KBM-7 (cell line): ENCODE measurements at regions not wholly inside any gene's neighbourhood (a gene's known extent, or its start where the extent isn't known, plus 50 kb on each side); places are given as distances from the start of the nearest gene placed in this dataset.

Source experiments
- DNase-seq: peaks from one replicate; pipeline ENCODE4 v3.0.0-alpha.2; 2015
- in situ Hi-C: fragments of 300-500 bp; cut with MboI; formaldehyde crosslinking; loops from 2 replicates; pipeline ENCODE4 v1.14.3; 2020; ENCODE audit warnings: low sequenced_read_pairs, low pct_unique_long_range_greater_than_20kb, mixed read lengths

GRCh38 chr10:53749439-53749838, 976.9 kb upstream of the MBL2 start:
- no peak for DNase-seq

GRCh38 chr10:53748319-53748718, 975.7 kb upstream of the MBL2 start:
- no peak for DNase-seq
- in situ Hi-C loops = no loop called here

More at GRCh38 chr10:53749439-53749838, 976.9 kb upstream of the MBL2 start:
- in situ Hi-C loops = no loop called here

GRCh38 chr10:53744746-53745145, 972.2 kb upstream of the MBL2 start:
- in situ Hi-C loops = no loop called here
- no peak for DNase-seq

GRCh38 chr10:53744176-53744575, 971.6 kb upstream of the MBL2 start:
- in situ Hi-C loops = no loop called here
- no peak for DNase-seq

- in situ Hi-C loops = no loop called here
- DNase-seq = no peak
Observed at GRCh38 chr10:53737132-53737531, 964.5 kb upstream of the MBL2 start.

- in situ Hi-C loops = no loop called here
- DNase-seq = no peak
Observed at GRCh38 chr10:53726921-53727320, 954.3 kb upstream of the MBL2 start.

GRCh38 chr10:53724581-53724980, 952.0 kb upstream of the MBL2 start:
- no peak for DNase-seq
- in situ Hi-C loops = no loop called here

- no peak for DNase-seq
- in situ Hi-C loops = no loop called here
Observed at GRCh38 chr10:53719658-53720057, 947.1 kb upstream of the MBL2 start.

GRCh38 chr10:53716156-53716555, 943.6 kb upstream of the MBL2 start:
- no peak for DNase-seq
- in situ Hi-C loops = no loop called here

GRCh38 chr10:53713431-53713830, 940.8 kb upstream of the MBL2 start:
- in situ Hi-C loops = no loop called here
- DNase-seq = no peak

GRCh38 chr10:53702489-53702888, 929.9 kb upstream of the MBL2 start:
- in situ Hi-C loops = no loop called here
- no peak for DNase-seq

GRCh38 chr10:53701213-53701612, 928.6 kb upstream of the MBL2 start:
- in situ Hi-C loops = no loop called here
- DNase-seq = no peak

- DNase-seq = no peak
- in situ Hi-C loops = no loop called here
Observed at GRCh38 chr10:53700278-53700677, 927.7 kb upstream of the MBL2 start.

- in situ Hi-C loops = no loop called here
- no peak for DNase-seq
Observed at GRCh38 chr10:53699684-53700083, 927.1 kb upstream of the MBL2 start.

GRCh38 chr10:53699231-53699630, 926.6 kb upstream of the MBL2 start:
- in situ Hi-C loops = no loop called here
- DNase-seq = no peak

- DNase-seq = no peak
- in situ Hi-C loops = no loop called here
Observed at GRCh38 chr10:53697038-53697437, 924.5 kb upstream of the MBL2 start.

GRCh38 chr10:53690524-53691240, 918.1 kb upstream of the MBL2 start:
- DNase-seq = no peak
- in situ Hi-C loops = no loop called here

GRCh38 chr10:53687800-53688199, 915.2 kb upstream of the MBL2 start:
- DNase-seq = no peak
- in situ Hi-C loops = no loop called here

- in situ Hi-C loops = no loop called here
Observed at GRCh38 chr10:53682885-53683284, 910.3 kb upstream of the MBL2 start.

GRCh38 chr10:53682458-53682857, 909.9 kb upstream of the MBL2 start:
- in situ Hi-C loops = no loop called here
- no peak for DNase-seq

More at GRCh38 chr10:53682885-53683284, 910.3 kb upstream of the MBL2 start:
- no peak for DNase-seq

GRCh38 chr10:53679666-53680065, 907.1 kb upstream of the MBL2 start:
- in situ Hi-C loops = no loop called here
- no peak for DNase-seq
